WI38 (cell line): ENCODE measurements at regions not wholly inside any gene's neighbourhood (a gene's known extent, or its start where the extent isn't known, plus 50 kb on each side); places are given as distances from the start of the nearest gene placed in this dataset.

Experiments used
- H3K4me3 ChIP-seq: 2 replicates; pipeline ENCODE4 v1.5.1; 2011; ENCODE audit warnings: low read depth, mild to moderate bottlenecking, control low read depth, low read length
- TF ChIP-seq, protein P1 (sequence below): IDR thresholded peaks from 2 replicates; pipeline ENCODE4 v1.5.1; 2012; ENCODE audit warnings: low read depth, mild to moderate bottlenecking, control low read depth, low read length

DNA sequence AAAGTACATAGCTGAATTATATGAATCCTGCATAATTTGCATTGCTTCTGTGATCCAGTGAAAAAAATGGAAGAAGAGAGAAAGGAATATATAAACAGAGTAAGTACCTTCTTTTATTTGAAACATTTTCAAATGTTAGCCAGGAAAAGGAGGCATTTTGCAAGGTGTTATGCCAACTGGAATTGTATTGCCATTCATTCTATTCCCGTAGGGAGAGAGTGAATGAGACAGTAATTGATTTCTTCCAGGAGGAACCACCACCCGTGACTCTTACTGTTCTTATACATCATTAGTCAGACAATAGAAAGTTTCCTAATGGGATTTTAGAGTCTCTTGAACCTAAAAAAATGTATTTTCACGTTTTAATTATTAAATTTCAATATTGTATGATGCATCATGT lies 324.1 kb upstream of the ALCAM start:
- TF ChIP-seq, protein P1, sequence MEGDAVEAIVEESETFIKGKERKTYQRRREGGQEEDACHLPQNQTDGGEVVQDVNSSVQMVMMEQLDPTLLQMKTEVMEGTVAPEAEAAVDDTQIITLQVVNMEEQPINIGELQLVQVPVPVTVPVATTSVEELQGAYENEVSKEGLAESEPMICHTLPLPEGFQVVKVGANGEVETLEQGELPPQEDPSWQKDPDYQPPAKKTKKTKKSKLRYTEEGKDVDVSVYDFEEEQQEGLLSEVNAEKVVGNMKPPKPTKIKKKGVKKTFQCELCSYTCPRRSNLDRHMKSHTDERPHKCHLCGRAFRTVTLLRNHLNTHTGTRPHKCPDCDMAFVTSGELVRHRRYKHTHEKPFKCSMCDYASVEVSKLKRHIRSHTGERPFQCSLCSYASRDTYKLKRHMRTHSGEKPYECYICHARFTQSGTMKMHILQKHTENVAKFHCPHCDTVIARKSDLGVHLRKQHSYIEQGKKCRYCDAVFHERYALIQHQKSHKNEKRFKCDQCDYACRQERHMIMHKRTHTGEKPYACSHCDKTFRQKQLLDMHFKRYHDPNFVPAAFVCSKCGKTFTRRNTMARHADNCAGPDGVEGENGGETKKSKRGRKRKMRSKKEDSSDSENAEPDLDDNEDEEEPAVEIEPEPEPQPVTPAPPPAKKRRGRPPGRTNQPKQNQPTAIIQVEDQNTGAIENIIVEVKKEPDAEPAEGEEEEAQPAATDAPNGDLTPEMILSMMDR: no peak
- no peak overlapping the region for H3K4me3 ChIP-seq

DNA sequence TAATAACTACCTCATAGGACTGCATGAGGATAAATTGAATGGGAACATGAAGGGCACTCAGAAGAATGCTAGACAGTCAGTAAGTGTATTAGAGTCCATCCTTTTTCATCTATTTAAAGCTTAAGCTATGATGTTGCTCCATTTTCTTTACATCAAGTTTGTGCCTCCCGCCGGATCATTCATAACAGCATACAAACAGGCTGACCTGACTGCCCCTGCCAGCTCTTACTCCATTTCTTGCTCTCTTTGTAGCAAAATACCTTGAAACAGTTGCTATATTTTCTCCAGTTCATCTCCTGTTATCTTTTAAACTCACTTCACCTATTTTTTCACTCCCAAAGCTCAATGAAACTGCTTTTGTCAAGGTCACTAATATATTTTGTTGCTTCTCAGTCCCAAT lies 315.6 kb upstream of the ALCAM start:
- TF ChIP-seq, protein P1: no peak
- H3K4me3 ChIP-seq: no peak overlapping the region

DNA sequence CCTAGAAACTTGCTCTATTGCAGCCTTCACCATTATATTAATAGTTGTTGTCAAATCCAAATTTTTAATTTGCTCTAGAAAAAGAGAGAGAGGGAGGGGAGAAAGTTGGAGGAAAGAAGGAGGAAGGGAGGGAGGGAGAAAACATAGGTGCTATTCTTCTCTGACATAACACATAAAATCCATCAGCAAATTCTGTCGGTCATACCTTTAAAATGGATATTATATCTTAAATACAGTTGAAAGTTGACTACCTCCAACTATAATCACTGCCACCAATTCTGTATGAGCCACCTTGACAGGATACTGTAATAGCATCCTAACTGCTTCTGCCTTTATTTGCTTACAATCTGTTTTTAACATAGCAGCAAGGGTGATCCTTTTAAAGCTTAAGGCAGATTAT lies 314.7 kb upstream of the ALCAM start:
- H3K4me3 ChIP-seq: no peak overlapping the region
- TF ChIP-seq, protein P1: no peak

DNA sequence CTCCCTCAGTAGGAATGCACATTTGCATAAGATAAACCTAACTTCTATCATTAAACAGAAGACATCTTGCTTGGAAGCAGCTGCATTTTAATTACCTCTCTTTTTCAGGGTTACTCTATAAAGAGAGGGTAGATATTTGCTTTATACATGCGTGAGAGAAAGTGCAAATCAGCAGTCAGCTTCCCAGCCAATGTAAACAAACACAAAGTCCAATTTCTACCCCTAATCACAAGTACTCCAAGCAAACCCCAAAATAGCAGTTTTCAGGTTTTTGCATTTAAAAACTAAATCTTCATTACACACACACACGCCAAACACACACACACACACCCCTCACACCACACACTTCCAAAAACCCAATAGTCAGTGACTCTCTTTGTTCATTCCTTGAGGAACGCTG lies 303.9 kb upstream of the ALCAM start:
- H3K4me3 ChIP-seq: no peak overlapping the region
- TF ChIP-seq, protein P1: no peak

DNA sequence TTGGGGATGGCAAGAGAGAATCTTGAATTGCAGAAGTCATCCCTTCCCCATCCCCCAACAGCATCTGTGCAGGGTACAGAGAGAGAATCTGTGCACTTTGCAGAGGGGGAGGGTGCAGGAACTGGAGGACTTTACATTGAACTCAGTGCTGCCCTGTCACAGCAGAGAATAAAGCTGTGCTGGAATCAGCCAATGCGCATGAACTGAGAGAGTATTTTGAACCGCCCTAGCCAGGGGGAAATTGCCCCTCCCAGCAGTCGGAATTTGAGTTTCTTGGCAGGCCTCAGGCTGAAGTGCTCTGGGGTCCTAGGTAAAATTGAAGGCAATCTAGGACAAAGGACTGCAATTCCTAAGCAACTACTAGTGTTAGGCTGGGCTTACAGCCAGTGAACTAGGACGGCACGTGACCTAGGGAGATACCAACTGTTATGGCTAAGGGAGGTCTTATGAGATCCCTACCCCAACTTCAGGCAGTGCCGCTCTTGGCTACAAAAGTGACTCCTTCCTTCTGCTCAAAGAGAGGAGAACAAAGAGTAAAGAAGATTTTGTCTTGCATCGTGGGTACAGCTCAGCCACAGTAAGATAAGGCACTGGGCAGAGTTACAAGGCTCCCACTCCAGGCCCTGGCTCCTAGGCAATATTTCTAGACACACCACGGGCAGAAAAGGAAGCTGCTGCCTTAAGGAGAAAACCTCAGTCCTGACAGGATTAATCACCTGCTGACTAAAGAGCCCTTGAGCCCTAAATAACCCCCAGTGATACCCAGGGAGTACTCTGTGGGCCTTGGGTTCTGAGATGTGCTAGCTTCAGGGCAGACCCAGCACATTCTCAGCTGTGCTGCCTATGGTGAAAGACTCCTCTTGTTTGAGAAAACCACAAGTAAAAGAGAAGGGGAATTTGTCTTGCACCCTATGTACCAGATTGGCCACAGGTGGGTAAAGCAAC lies 300.5 kb upstream of the ALCAM start:
- TF ChIP-seq, protein P1: no peak

DNA sequence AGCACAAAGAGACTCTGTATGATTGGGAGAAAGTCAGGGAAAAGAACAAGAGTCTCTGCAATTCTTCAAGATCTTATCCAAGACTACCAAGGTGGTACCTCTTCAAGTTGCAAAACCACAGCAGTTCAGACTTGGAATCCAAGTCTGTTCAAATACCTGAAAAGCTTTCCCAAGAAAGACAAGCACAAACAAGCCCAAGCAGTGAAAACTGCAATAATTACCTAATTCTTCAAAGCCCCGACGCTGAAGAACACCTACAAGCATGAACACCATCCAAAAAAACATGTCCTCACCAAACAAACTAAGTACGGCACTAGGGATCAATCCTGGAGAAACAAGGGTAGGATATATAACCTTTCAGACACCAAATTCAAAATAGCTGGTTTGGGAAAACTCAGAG lies 299.3 kb upstream of the ALCAM start:
- no peak overlapping the region for H3K4me3 ChIP-seq
- TF ChIP-seq, protein P1: no peak

More for the DNA sequence above, 300.5 kb upstream of the ALCAM start:
- H3K4me3 ChIP-seq: no peak overlapping the region

DNA sequence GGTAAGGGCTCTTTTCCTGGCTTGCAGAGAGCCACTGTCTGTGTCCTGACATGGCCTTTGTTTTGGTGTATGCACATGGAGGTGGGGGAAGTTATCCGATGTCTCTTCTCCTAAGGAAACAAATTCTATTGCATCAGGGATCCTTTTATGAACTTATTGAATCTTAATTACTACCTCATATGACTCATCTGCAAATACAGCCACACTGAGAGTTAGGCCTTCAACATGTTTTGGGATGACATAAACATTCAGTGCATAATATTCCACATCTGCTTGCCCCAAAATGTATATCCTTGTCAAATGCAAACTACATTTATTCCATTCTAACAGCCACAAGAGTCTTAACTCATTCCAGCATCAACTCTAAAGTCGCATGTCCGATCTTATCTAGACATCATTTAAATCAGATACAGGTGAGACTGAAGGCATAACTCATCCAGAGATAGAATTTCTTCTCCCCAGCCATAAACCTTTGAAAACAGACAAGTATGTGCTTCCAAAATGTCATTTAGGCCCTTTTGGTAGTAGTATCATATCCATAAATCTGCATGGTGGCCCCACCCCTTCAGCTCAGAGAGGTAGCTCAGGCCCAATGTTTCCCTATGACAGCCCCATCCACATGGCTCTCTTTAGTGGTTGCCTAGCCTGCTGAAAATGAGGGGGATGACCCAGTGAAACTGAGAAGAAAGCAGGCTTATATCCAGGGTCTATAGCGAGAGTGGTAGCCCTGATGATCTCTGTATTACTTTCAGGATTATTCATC lies 289.5 kb upstream of the ALCAM start:
- H3K4me3 ChIP-seq: no peak overlapping the region
- TF ChIP-seq, protein P1: no peak
